HepG2 (cell line): ENCODE measurements at regions not wholly inside any gene's neighbourhood (a gene's known extent, or its start where the extent isn't known, plus 50 kb on each side); places are given as distances from the start of the nearest gene placed in this dataset.

Experiments
- CBX5 ChIP-seq: sonication (generic); formaldehyde crosslinking; IDR thresholded peaks from 2 replicates; pipeline ENCODE4 v1.4.0; 2020; ENCODE audit warnings: missing genetic modification reagents, borderline replicate concordance
- CEBPG ChIP-seq: IDR thresholded peaks from 2 replicates; pipeline ENCODE4 v1.6.1; 2016
- EED ChIP-seq: sonication (generic); formaldehyde crosslinking; IDR thresholded peaks from 2 replicates; pipeline ENCODE4 v1.5.0; 2020; ENCODE audit warnings: mild to moderate bottlenecking, missing genetic modification reagents
- TF ChIP-seq, protein P1 (sequence below): sonication (generic); formaldehyde crosslinking; IDR thresholded peaks from 2 replicates; pipeline ENCODE4 v1.4.0; 2020; ENCODE audit warnings: low read depth, missing genetic modification reagents

GRCh38 chr9:78132701-78133058 is 101.1 kb upstream of the GNAQ start:
- TF ChIP-seq EED (no peak), CBX5 (no peak), CEBPG (CRISPR knock-in tag) (no peak)
- TF ChIP-seq, protein P1, sequence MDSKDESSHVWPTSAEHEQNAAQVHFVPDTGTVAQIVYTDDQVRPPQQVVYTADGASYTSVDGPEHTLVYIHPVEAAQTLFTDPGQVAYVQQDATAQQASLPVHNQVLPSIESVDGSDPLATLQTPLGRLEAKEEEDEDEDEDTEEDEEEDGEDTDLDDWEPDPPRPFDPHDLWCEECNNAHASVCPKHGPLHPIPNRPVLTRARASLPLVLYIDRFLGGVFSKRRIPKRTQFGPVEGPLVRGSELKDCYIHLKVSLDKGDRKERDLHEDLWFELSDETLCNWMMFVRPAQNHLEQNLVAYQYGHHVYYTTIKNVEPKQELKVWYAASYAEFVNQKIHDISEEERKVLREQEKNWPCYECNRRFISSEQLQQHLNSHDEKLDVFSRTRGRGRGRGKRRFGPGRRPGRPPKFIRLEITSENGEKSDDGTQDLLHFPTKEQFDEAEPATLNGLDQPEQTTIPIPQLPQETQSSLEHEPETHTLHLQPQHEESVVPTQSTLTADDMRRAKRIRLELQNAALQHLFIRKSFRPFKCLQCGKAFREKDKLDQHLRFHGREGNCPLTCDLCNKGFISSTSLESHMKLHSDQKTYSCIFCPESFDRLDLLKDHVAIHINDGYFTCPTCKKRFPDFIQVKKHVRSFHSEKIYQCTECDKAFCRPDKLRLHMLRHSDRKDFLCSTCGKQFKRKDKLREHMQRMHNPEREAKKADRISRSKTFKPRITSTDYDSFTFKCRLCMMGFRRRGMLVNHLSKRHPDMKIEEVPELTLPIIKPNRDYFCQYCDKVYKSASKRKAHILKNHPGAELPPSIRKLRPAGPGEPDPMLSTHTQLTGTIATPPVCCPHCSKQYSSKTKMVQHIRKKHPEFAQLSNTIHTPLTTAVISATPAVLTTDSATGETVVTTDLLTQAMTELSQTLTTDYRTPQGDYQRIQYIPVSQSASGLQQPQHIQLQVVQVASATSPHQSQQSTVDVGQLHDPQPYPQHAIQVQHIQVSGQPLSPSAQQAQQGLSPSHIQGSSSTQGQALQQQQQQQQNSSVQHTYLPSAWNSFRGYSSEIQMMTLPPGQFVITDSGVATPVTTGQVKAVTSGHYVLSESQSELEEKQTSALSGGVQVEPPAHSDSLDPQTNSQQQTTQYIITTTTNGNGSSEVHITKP (CRISPR knock-in tag), result no peak
